AG10803 (cell line): ENCODE measurements at regions not wholly inside any gene's neighbourhood (a gene's known extent, or its start where the extent isn't known, plus 50 kb on each side); places are given as distances from the start of the nearest gene placed in this dataset.
"Not testable (repeated sequence)": the region's sequence is repeated elsewhere in the genome, so short reads cannot be mapped to it uniquely, and the experiment has no call there.

Experiments used
- DNase-seq: peaks from one replicate; pipeline ENCODE4 v3.0.0; 2010; ENCODE audit warnings: low read depth
- H3K4me3 ChIP-seq: 2 replicates; pipeline ENCODE4 v1.5.1; 2011; ENCODE audit warnings: mild to moderate bottlenecking, low read length, control low read depth
- CTCF ChIP-seq: conservative IDR thresholded peaks from 2 replicates; pipeline ENCODE4 v1.5.1; 2011; ENCODE audit warnings: mild to moderate bottlenecking, low read length, control low read depth, inconsistent platforms

DNA sequence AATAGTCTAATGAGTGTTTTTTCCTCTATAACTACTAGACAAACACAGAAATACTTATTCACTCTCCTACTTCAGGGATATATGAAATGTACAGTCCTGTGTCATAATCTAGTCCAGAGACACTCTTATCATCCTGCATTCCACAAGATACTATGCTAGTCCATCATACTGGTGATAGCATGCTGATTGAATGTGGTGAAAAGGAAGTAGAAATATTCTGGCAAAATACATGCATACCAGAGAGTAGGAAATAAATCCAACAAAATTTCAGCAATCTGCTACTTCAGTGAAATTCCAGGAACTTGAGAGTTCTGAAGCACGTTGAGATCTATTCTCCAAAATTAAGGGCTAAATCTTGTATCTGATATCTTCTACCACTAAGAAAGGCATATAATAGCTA lies 353.9 kb downstream of the PID1 start:
- peak; percentile 81 for DNase-seq
- TF ChIP-seq CTCF: no peak
- no peak overlapping the region for H3K4me3 ChIP-seq

- TF ChIP-seq CTCF: no peak
- peak; percentile 16 for DNase-seq
- H3K4me3 ChIP-seq: no peak overlapping the region
Observed at GRCh38 chr2:228916416-228917090, 354.5 kb downstream of the PID1 start.

GRCh38 chr2:228913176-228913575 lies 357.9 kb downstream of the PID1 start:
- no peak overlapping the region for H3K4me3 ChIP-seq
- no peak for TF ChIP-seq CTCF
- DNase-seq: no peak

DNA sequence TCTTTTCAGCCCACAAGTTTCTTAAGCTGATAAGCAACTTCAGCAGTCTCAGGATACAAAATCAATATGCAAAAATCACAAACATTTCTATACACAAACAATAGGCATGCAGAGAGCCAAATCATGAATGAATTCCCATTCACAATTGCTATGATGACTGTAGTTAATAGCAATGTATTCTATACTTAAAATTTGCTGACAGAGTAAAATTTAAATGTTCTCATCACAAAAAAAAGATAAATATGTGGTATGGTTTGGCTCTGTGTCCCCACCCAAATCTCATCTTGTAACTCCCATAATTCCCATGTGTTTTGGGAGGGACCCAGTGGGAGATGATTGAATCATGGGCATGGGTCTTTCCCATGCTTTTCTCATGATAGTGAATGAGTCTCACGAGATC lies 360.2 kb downstream of the PID1 start:
- not testable (repeated sequence) for DNase-seq, H3K4me3 ChIP-seq

GRCh38 chr2:228902176-228902575 lies 368.9 kb downstream of the PID1 start:
- DNase-seq: no peak
- TF ChIP-seq CTCF: no peak
- H3K4me3 ChIP-seq: no peak overlapping the region

DNA sequence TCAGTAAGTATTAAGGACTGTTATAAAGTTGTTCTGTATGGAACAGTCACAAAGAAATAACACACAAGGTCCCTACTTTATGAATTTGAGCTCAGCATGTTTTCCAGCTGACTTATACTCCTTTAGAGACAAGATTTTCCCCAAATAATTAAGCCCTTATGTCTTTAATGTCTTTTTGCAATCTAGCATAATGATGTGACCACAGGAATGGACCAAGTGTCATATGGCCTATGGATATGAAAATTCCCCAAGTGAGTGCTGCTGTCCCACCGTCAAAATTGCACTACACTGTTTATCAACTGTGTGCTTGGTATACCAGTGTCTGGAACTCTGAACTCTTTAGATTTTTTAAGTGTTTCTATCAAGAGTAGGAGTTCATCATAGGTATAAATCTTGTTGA lies 369.6 kb downstream of the PID1 start:
- H3K4me3 ChIP-seq: no peak overlapping the region
- no peak for TF ChIP-seq CTCF
- DNase-seq: peak; percentile 61

GRCh38 chr2:228878138-228878537 lies 392.9 kb downstream of the PID1 start:
- TF ChIP-seq CTCF: no peak
- no peak for DNase-seq
- no peak overlapping the region for H3K4me3 ChIP-seq

GRCh38 chr2:228876276-228876675 lies 394.8 kb downstream of the PID1 start:
- no peak overlapping the region for H3K4me3 ChIP-seq
- TF ChIP-seq CTCF: no peak
- no peak for DNase-seq
